PFSK-1 (cell line): ENCODE measurements at regions not wholly inside any gene's neighbourhood (a gene's known extent, or its start where the extent isn't known, plus 50 kb on each side); places are given as distances from the start of the nearest gene placed in this dataset.

ENCODE experiments used
- POLR2AphosphoS5 ChIP-seq: IDR thresholded peaks from 2 replicates; pipeline ENCODE4 v1.6.1; 2012; ENCODE audit warnings: low read depth, mild to moderate bottlenecking, control low read depth, low read length, moderate library complexity
- SIN3A ChIP-seq: IDR thresholded peaks from 2 replicates; pipeline ENCODE4 v1.6.1; 2012; ENCODE audit warnings: mild to moderate bottlenecking, low read length, moderate library complexity, borderline replicate concordance; ENCODE audit not compliant: insufficient read depth
- TAF1 ChIP-seq: IDR thresholded peaks from 2 replicates; pipeline ENCODE4 v1.6.1; 2012; ENCODE audit warnings: low read length, control low read depth, borderline replicate concordance; ENCODE audit not compliant: insufficient read depth
- TF ChIP-seq, protein P1 (sequence below), 2 experiments: IDR thresholded peaks; 2 replicates each; pipeline versions ENCODE4 v1.6.1 to v1.8.0; 2011 to 2012; ENCODE audit warnings: low read depth in 2 of 2, low read length in 2 of 2, control low read depth in 1 of 2, inconsistent platforms in 1 of 2, mild to moderate bottlenecking in 1 of 2, moderate library complexity in 1 of 2; ENCODE audit not compliant: insufficient read depth in 1 of 2

DNA sequence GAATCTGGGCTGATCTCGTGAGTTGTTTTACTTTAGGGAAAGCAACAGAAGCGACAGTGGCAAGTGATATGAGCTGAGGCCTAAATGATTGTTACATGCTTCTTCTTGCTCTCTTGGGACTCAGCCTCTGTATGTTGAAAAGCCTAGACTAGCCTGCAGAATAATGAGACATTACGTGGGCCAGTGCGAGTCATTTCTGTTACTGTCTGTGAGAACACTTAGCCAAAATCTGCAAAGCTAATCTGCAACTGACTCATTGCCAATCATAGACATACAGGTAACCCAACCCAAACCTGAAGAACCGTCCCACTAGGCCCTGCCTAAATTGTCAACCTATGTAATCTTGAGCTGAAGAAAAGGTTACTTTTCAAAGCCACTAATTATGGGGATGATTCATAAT, 77.4 kb upstream of the F13A1 start:
- no peak for TF ChIP-seq POLR2AphosphoS5
- TF ChIP-seq, protein P1, sequence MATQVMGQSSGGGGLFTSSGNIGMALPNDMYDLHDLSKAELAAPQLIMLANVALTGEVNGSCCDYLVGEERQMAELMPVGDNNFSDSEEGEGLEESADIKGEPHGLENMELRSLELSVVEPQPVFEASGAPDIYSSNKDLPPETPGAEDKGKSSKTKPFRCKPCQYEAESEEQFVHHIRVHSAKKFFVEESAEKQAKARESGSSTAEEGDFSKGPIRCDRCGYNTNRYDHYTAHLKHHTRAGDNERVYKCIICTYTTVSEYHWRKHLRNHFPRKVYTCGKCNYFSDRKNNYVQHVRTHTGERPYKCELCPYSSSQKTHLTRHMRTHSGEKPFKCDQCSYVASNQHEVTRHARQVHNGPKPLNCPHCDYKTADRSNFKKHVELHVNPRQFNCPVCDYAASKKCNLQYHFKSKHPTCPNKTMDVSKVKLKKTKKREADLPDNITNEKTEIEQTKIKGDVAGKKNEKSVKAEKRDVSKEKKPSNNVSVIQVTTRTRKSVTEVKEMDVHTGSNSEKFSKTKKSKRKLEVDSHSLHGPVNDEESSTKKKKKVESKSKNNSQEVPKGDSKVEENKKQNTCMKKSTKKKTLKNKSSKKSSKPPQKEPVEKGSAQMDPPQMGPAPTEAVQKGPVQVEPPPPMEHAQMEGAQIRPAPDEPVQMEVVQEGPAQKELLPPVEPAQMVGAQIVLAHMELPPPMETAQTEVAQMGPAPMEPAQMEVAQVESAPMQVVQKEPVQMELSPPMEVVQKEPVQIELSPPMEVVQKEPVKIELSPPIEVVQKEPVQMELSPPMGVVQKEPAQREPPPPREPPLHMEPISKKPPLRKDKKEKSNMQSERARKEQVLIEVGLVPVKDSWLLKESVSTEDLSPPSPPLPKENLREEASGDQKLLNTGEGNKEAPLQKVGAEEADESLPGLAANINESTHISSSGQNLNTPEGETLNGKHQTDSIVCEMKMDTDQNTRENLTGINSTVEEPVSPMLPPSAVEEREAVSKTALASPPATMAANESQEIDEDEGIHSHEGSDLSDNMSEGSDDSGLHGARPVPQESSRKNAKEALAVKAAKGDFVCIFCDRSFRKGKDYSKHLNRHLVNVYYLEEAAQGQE (IDR thresholded peaks at IDR 0.05; ENCODE audit: insufficient read depth in 1 of 2, low read depth in 2 of 2, low read length in 2 of 2), result no peak
- TF ChIP-seq TAF1, result no peak
- no peak for TF ChIP-seq SIN3A
